LNCAP (cell line): ENCODE measurements at regions not wholly inside any gene's neighbourhood (a gene's known extent, or its start where the extent isn't known, plus 50 kb on each side); places are given as distances from the start of the nearest gene placed in this dataset.

Experiments
- TF ChIP-seq, protein P1 (sequence below): fragments of 450-650 bp; IDR thresholded peaks from 2 replicates; pipeline ENCODE4 v1.5.1; 2017; ENCODE audit warnings: mild to moderate bottlenecking

DNA sequence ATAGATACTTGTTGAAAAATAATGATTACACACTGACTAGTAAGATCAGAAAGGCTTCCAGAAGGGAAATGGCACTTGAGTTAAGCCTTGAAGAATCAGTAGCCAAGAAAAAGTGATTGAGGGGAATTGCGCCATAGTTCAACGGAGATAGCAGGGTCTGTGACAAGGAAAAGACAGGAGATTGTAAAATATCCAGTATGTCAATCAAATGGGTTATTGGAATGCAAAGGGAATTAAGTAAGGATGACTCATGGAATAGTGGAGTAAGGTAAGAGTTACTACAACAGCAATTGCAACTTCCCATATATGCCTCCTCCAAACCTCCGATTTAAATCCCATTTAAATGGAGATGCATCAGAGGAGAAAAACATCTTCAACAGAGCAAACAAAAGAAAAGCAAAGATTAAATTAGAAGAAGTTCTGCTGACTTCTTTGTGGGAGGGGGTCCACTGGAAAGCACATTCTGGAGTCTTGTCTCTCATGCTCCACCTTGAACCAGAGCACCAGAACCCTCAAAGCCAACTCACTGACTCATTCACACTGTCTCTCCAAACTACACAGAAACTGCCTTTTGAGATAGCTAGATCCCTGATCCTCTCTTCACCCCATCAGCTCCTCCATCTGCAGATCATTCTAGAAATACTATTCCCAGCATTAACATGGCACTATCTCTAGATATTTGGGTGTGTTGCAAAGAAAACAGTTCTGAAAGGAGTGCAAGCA is 138.2 kb downstream of the NUAK1 start:
- TF ChIP-seq, protein P1, sequence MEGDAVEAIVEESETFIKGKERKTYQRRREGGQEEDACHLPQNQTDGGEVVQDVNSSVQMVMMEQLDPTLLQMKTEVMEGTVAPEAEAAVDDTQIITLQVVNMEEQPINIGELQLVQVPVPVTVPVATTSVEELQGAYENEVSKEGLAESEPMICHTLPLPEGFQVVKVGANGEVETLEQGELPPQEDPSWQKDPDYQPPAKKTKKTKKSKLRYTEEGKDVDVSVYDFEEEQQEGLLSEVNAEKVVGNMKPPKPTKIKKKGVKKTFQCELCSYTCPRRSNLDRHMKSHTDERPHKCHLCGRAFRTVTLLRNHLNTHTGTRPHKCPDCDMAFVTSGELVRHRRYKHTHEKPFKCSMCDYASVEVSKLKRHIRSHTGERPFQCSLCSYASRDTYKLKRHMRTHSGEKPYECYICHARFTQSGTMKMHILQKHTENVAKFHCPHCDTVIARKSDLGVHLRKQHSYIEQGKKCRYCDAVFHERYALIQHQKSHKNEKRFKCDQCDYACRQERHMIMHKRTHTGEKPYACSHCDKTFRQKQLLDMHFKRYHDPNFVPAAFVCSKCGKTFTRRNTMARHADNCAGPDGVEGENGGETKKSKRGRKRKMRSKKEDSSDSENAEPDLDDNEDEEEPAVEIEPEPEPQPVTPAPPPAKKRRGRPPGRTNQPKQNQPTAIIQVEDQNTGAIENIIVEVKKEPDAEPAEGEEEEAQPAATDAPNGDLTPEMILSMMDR, result no peak

GRCh38 chr12:106001105-106001836 is 137.5 kb downstream of the NUAK1 start:
- TF ChIP-seq, protein P1, result no peak

GRCh38 chr12:106001837-106002218 is 136.9 kb downstream of the NUAK1 start:
- TF ChIP-seq, protein P1, result no peak

GRCh38 chr12:106003297-106003696 is 135.5 kb downstream of the NUAK1 start:
- TF ChIP-seq, protein P1, result no peak

DNA sequence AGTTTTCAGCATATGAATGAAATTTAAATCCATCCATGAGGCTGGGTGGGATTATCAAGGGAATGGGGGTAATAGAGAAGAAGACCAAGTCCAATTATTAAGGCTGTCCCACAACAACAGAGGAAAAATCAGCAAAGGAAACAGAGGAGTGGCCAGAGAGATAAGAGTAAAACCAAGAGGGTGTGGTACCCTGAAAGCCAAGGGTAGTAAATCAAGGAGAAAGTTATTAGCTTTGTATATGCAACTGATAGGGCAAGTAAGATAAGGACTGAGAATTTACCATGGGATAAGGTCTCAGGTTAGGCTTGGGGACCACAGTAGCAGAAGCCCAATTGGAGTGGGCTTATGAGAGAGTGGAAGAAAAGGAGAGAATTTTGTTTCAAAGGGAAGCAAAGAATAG is 134.5 kb downstream of the NUAK1 start:
- TF ChIP-seq, protein P1, result no peak

DNA sequence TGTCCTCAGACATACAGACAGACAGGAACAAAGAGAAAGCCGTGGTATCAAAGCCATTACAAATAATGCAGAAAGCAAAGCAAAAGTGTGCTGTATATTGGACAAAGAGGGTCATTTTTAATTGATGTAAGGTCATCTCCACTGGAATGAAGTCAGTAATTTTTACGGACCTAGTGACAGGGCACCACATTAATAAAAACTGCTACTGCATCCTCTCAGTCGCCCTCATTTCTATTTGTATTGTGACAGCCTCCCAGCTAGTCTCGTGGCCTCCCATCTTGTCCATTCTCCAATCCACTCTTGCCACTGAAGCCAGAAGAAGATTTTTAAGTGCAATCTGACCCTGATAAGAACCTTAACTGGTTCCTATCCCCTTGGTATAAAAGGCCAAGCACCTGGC is 132.4 kb downstream of the NUAK1 start:
- TF ChIP-seq, protein P1, result no peak

- TF ChIP-seq, protein P1, result no peak
These were observed 131.8 kb downstream of the NUAK1 start for GRCh38 chr12:106006940-106007339.
